GM21528 (cell line): ENCODE measurements at regions not wholly inside any gene's neighbourhood (a gene's known extent, or its start where the extent isn't known, plus 50 kb on each side); places are given as distances from the start of the nearest gene placed in this dataset.

ENCODE experiments used
- ATAC-seq: cut with Tn5 transposase; IDR thresholded peaks from one replicate; pipeline ENCODE4 v1.9.1; 2021; ENCODE audit warnings: mild to moderate bottlenecking, moderate library complexity; ENCODE audit not compliant: unreplicated experiment, low FRiP score

- no peak for ATAC-seq
These were observed 358.1 kb downstream of the CDK5RAP2 start for GRCh38 chr9:120221844-120222243.

GRCh38 chr9:120214332-120214731, 365.6 kb downstream of the CDK5RAP2 start:
- no peak for ATAC-seq

GRCh38 chr9:120212853-120213200, 367.1 kb downstream of the CDK5RAP2 start:
- ATAC-seq = no peak

- ATAC-seq = no peak
These were observed 367.7 kb downstream of the CDK5RAP2 start for GRCh38 chr9:120212153-120212852.

- ATAC-seq = no peak
These were observed 369.7 kb downstream of the CDK5RAP2 start for GRCh38 chr9:120210274-120210673.

GRCh38 chr9:120202856-120203654, 376.9 kb downstream of the CDK5RAP2 start:
- ATAC-seq = no peak

DNA sequence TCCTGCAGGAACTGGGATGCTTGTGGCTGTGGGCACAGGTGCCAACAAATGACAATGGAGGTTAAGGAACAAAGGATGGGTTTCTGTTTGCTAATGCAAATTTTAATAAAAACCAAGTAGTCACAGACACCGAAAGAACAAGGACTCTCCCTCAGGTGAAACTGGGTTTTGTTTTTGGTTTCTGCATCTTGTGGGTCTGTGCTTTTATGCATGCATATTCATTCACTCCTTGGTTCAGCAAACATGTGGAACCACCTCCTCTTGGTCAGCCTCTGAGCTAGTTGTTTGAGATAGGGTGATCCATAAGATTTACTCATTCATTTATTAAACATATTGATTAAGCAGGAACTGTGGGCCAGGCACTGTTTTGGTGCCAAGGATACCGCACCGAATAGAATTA, 381.9 kb downstream of the CDK5RAP2 start:
- ATAC-seq = no peak

DNA sequence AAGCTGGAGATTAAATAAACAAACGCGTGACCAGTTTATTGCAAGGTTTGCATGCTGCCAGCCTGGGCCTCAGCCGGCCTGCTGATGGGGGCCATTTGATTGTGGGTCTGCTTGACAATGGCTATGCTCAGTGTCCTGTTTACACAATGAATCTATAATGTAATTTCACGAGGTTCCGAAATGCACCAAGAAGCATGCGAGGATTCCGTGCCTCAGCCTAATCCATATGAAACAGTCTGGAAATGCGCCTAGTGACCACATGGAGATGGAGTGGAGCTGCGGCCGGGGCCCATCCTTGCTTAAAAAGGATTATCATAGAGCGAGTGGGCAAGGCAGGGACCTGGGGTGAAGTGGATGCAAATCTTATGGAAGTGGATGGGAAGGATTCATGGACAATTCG, 382.4 kb downstream of the CDK5RAP2 start:
- ATAC-seq = no peak

DNA sequence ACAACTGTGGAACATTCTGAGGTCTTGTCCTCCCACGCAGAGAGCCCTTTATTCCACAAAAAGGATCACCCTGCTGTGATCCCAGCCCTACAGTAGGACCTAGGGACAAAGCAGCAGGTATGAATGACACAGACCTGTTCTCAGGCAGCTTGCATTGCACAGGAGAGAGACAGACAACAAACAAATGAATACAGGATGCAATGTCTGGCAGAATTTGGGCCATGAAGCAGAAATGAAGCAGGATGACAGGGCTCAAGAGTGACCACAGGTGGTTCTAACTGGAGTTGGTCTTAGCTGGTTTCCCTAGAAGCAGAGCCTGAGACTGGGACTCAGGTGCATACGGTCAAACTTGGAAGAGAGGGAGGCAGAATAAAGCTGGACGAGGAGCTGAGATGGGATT, 388.8 kb downstream of the CDK5RAP2 start:
- ATAC-seq = no peak

DNA sequence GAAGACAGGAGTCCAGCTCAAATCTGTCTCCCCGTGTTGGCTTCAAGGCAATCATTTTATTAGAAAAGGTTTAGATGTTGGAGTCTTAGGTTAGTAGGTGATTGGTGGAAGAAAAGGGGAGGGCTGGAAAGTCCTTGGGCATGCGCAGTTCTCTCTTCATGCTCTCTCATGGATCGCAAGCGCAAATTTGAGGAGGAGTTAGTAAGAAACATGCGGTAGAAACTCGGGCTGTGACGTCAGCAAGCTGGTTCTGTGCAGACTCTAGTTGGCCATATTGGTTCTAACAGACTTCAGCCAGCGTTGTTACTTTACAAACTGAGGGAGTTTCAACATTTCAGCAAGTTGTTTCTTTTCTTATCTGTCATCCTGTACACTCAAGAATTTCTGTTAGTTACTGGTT, 392.2 kb downstream of the CDK5RAP2 start:
- ATAC-seq = no peak

GRCh38 chr9:120186276-120186675, 393.7 kb downstream of the CDK5RAP2 start:
- no peak for ATAC-seq

DNA sequence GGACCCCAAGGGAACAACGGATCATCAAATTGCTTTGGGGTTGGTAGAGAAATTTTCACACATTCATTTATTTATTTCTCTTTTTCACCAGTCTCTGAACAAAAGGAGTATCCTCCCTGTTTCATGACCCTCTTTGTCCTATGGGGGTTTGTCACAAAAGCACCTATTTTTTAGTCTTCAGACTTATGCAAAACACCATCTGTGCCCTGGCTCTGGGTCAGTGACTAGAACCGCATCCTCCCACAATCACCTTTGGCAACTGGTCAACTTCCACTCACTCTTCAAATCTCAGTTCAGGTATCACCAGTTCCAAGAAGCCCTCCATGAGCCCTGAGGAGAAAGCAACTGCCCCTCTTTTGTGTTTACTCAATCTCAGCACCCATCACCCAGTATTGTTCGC, 395.7 kb downstream of the CDK5RAP2 start:
- ATAC-seq = no peak

DNA sequence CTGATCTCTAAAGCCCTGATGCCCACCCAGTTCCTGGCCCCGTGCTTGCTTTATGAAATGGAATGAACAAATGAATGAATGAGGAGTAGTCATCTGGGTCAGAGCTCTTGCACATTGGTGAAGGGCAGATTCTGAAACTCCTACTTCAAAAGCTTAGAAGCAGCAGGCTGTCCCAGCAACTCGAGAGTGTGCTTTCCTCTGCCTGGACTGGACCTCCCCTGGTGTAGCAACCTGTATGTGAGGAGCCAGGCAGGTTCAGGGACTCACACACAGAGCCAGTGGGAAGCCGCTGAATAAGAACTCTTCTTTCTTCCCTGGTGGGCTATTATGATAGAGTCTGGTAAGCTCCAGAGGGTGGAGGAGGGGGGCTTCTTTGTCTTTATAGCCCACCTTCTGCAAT, 396.4 kb downstream of the CDK5RAP2 start:
- ATAC-seq = no peak

- ATAC-seq = no peak
These were observed 398.0 kb downstream of the CDK5RAP2 start for GRCh38 chr9:120182011-120182410.

GRCh38 chr9:120177121-120177520, 402.8 kb downstream of the CDK5RAP2 start:
- ATAC-seq = no peak

GRCh38 chr9:120175031-120175430, 404.9 kb downstream of the CDK5RAP2 start:
- no peak for ATAC-seq

- no peak for ATAC-seq
These were observed 418.2 kb downstream of the CDK5RAP2 start for GRCh38 chr9:120161776-120162175.

DNA sequence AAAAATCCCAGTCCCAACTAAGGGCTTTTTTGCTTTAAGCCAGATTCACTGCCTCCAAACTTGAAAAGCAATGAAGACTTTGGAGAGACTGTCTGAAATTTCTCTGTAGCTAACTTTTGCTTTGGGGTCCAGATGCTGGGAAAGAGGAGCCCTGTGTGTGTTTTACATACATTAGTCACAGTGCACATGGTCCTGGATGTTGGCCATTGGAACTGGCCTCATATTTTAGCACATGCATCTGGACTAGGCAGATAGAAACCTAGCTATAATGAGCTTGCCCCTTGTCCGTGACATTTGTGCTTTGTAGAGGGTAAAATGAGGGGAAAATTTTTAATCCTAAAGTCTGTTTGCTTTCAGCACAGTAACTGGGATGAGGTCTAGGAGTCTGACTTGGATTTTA, 421.7 kb downstream of the CDK5RAP2 start:
- no peak for ATAC-seq

DNA sequence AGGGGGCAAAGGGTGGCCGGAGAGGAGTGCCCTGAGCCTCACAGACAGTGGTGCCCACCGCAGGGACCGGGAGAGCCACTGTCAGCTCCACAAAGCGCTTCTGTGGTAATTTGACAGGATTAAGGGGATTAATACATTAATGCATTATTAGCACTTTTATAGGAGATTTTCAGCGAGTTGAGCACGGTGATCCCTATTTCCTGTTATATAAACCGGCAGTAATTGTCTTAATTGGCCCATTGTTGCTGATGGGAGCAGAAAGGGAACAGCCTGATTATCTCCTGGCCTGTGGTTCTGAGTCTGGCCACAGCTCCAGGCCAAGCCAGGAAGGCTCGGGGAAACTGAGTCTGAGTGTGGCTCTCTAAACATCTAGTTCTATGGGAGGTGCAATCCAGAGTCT, 423.6 kb downstream of the CDK5RAP2 start:
- no peak for ATAC-seq

GRCh38 chr9:120153258-120153657, 426.7 kb downstream of the CDK5RAP2 start:
- ATAC-seq = no peak

DNA sequence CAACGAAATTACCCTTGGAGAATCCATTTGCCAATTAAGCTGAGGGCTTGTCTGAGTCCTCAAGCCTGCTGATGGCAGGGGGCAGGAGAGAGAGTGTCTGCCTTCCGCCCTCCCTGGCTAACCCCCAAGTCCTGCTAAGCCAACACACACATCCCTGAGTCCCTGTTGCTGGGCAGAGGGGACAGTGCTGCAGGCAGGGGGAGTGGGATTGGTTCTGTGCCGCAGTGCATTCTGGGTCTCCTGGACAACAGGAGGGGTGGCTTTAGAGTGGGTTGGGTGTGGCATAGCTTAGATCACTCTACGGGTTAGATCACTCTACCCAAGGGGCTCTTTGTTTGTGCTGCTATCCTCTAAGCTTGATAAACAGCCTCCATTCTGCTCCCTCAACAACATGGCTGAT, 427.7 kb downstream of the CDK5RAP2 start:
- ATAC-seq = no peak

- ATAC-seq = no peak
These were observed 428.2 kb downstream of the CDK5RAP2 start for GRCh38 chr9:120151806-120152205.
